HG02981 (cell line): ENCODE measurements at regions not wholly inside any gene's neighbourhood (a gene's known extent, or its start where the extent isn't known, plus 50 kb on each side); places are given as distances from the start of the nearest gene placed in this dataset.
A peak's percentile ranks its signal among the peaks of the same experiment; 100 is the strongest.
"Not testable (repeated sequence)": the region's sequence is repeated elsewhere in the genome, so short reads cannot be mapped to it uniquely, and the experiment has no call there.

Source experiments
- ATAC-seq: cut with Tn5 transposase; IDR thresholded peaks from one replicate; pipeline ENCODE4 v1.9.1; 2021; ENCODE audit warnings: mild to moderate bottlenecking, moderate library complexity; ENCODE audit not compliant: unreplicated experiment

GRCh38 chr3:195999176-195999575 is 82.7 kb downstream of the TFRC start:
- not testable (repeated sequence) for ATAC-seq

- ATAC-seq, result not testable (repeated sequence)
Observed at GRCh38 chr3:195996314-195996713, 85.6 kb downstream of the TFRC start.

- ATAC-seq, result not testable (repeated sequence)
Observed at GRCh38 chr3:195994343-195994742, 86.0 kb upstream of the TNK2 start.

- ATAC-seq, result not testable (repeated sequence)
Observed at GRCh38 chr3:195993671-195994070, 85.3 kb upstream of the TNK2 start.

- not testable (repeated sequence) for ATAC-seq
Observed at GRCh38 chr3:195992956-195993595, 84.7 kb upstream of the TNK2 start.

GRCh38 chr3:195991986-195992385 is 83.6 kb upstream of the TNK2 start:
- ATAC-seq, result not testable (repeated sequence)

- not testable (repeated sequence) for ATAC-seq
Observed at GRCh38 chr3:195991243-195991642, 82.9 kb upstream of the TNK2 start.

GRCh38 chr3:195990841-195991174 is 82.5 kb upstream of the TNK2 start:
- not testable (repeated sequence) for ATAC-seq

- peak; percentile 89 for ATAC-seq
Observed at GRCh38 chr3:195989921-195990840, 81.8 kb upstream of the TNK2 start.

GRCh38 chr3:195989197-195989920 is 81.0 kb upstream of the TNK2 start:
- peak; percentile 42 for ATAC-seq

- not testable (repeated sequence) for ATAC-seq
Observed at GRCh38 chr3:195988764-195989163, 80.4 kb upstream of the TNK2 start.

- ATAC-seq, result not testable (repeated sequence)
Observed at GRCh38 chr3:195987001-195987400, 78.7 kb upstream of the TNK2 start.

- ATAC-seq, result not testable (repeated sequence)
Observed at GRCh38 chr3:195986576-195986975, 78.2 kb upstream of the TNK2 start.

GRCh38 chr3:195985348-195985920 is 77.1 kb upstream of the TNK2 start:
- not testable (repeated sequence) for ATAC-seq

GRCh38 chr3:195984392-195985030 is 76.2 kb upstream of the TNK2 start:
- not testable (repeated sequence) for ATAC-seq

GRCh38 chr3:195983880-195984279 is 75.5 kb upstream of the TNK2 start:
- not testable (repeated sequence) for ATAC-seq

GRCh38 chr3:195982754-195983153 is 74.4 kb upstream of the TNK2 start:
- ATAC-seq, result not testable (repeated sequence)

- ATAC-seq, result not testable (repeated sequence)
Observed at GRCh38 chr3:195981778-195982177, 73.4 kb upstream of the TNK2 start.

- not testable (repeated sequence) for ATAC-seq
Observed at GRCh38 chr3:195979877-195980276, 71.5 kb upstream of the TNK2 start.

GRCh38 chr3:195978585-195978984 is 70.2 kb upstream of the TNK2 start:
- ATAC-seq, result not testable (repeated sequence)
